ENCODE measurements at regions not wholly inside any gene's neighbourhood (a gene's known extent, or its start where the extent isn't known, plus 50 kb on each side); places are given as distances from the start of the nearest gene placed in this dataset.

- H4K20me1 ChIP-seq (replicated peaks; ENCODE audit: control insufficient read depth, extremely low read depth, insufficient read depth, low read length), result no peaks in the 10 kb centered on the region
- no peak overlapping the region for H2AFZ ChIP-seq (ENCODE audit: low read depth, low read length)
- H3K27ac ChIP-seq (ENCODE audit: insufficient read depth, low read depth, low read length), result no peak overlapping the region
- no peaks in the 10 kb centered on the region for H3K9me1 ChIP-seq (replicated peaks; ENCODE audit: control insufficient read depth, extremely low read depth, insufficient read depth, low read length)
- ChIA-PET CTCF (interaction anchor here (1.8 kb wide), 1 partner anchor 12 kb away, joined by 5 read pairs; no protein-coding TSS in a partner anchor), POLR2A (no interaction called here)
- TF ChIP-seq CTCF (IDR thresholded peaks at IDR 0.05; ENCODE audit: extremely low read depth in 1 of 2, insufficient read depth in 1 of 2, low read depth in 1 of 2, low read length in 2 of 2), result no peak
- no peak for TF ChIP-seq MYC (IDR thresholded peaks at IDR 0.05; ENCODE audit: low read depth, low read length)
- no peak for FAIRE-seq
- no TSS peak for BruUV-seq (replicated peaks)
- no peak overlapping the region for H3K4me3 ChIP-seq (replicated peaks in 1 of 3; ENCODE audit: insufficient read depth in 1 of 3, low read depth in 1 of 3, low read length in 3 of 3)
- H3K4me1 ChIP-seq (ENCODE audit: control insufficient read depth, extremely low read depth, insufficient read depth, low read length), result no peaks in the 10 kb centered on the region
- peaks cover 3% of the 10 kb centered on the region for H3K9me3 ChIP-seq (replicated peaks; ENCODE audit: control insufficient read depth, insufficient read depth, low read length)
- dilution Hi-C loops (cut with MboI; ENCODE audit: extremely low pct_ligation_motif_present, low sequenced_read_pairs) (no loop called here), intact Hi-C loops (cut with micrococcal nuclease) (no loop called here)
- H3K9ac ChIP-seq (replicated peaks; ENCODE audit: extremely low read depth, insufficient read depth, low read length), result no peak overlapping the region
- H3K4me2 ChIP-seq (ENCODE audit: insufficient read depth, low read length), result no peak overlapping the region
- DNase-seq (ENCODE audit: low read depth, low spot score), result no peak
- no peaks in the 10 kb centered on the region for H3K79me2 ChIP-seq (ENCODE audit: control insufficient read depth, insufficient read depth, low read length)
- H3K27me3 ChIP-seq (ENCODE audit: control insufficient read depth in 2 of 2, insufficient read depth in 2 of 2, low read length in 2 of 2), result no peaks in the 10 kb centered on the region
- no peaks in the 10 kb centered on the region for H3K36me3 ChIP-seq (ENCODE audit: control insufficient read depth in 2 of 2, extremely low read depth in 1 of 2, insufficient read depth in 2 of 2, low read length in 2 of 2)
Measured at GRCh38 chr3:22506871-22507270, 696.3 kb upstream of the UBE2E2 start.

GRCh38 chr3:22507709-22508108 is 695.4 kb upstream of the UBE2E2 start:
- dilution Hi-C loops (cut with MboI; ENCODE audit: extremely low pct_ligation_motif_present, low sequenced_read_pairs), result no loop called here

More at GRCh38 chr3:22507709-22508108, 695.4 kb upstream of the UBE2E2 start:
- no peaks in the 10 kb centered on the region for H3K9me1 ChIP-seq (replicated peaks; ENCODE audit: control insufficient read depth, extremely low read depth, insufficient read depth, low read length)
- DNase-seq (ENCODE audit: low read depth, low spot score) (no peak), FAIRE-seq (no peak)
- H3K9ac ChIP-seq (replicated peaks; ENCODE audit: extremely low read depth, insufficient read depth, low read length), result no peak overlapping the region
- no peaks in the 10 kb centered on the region for H4K20me1 ChIP-seq (replicated peaks; ENCODE audit: control insufficient read depth, extremely low read depth, insufficient read depth, low read length)
- intact Hi-C loops (cut with micrococcal nuclease), result no loop called here
- no TSS peak for BruUV-seq (replicated peaks)
- H2AFZ ChIP-seq (ENCODE audit: low read depth, low read length), result no peak overlapping the region
- no peaks in the 10 kb centered on the region for H3K36me3 ChIP-seq (ENCODE audit: control insufficient read depth in 2 of 2, extremely low read depth in 1 of 2, insufficient read depth in 2 of 2, low read length in 2 of 2)
- no peak overlapping the region for H3K27ac ChIP-seq (ENCODE audit: insufficient read depth, low read depth, low read length)
- no peak overlapping the region for H3K4me2 ChIP-seq (ENCODE audit: insufficient read depth, low read length)
- no peak overlapping the region for H3K4me3 ChIP-seq (replicated peaks in 1 of 3; ENCODE audit: insufficient read depth in 1 of 3, low read depth in 1 of 3, low read length in 3 of 3)
- H3K4me1 ChIP-seq (ENCODE audit: control insufficient read depth, extremely low read depth, insufficient read depth, low read length), result no peaks in the 10 kb centered on the region
- no peaks in the 10 kb centered on the region for H3K27me3 ChIP-seq (ENCODE audit: control insufficient read depth in 2 of 2, insufficient read depth in 2 of 2, low read length in 2 of 2)
- TF ChIP-seq MAX (IDR thresholded peaks at IDR 0.05; ENCODE audit: insufficient read depth, insufficient read length) (no peak), JUN (IDR thresholded peaks at IDR 0.05; ENCODE audit: borderline replicate concordance, insufficient read depth, insufficient read length, low read depth) (no peak), POLR2A (IDR thresholded peaks at IDR 0.05; ENCODE audit: low read depth, low read length) (no peak), POLR2AphosphoS5 (IDR thresholded peaks at IDR 0.05; ENCODE audit: insufficient read depth, low read depth, low read length) (no peak), MYC (IDR thresholded peaks at IDR 0.05; ENCODE audit: low read depth, low read length) (no peak), FOS (IDR thresholded peaks at IDR 0.05; ENCODE audit: borderline replicate concordance, insufficient read depth, low read length) (no peak), EZH2 (IDR thresholded peaks at IDR 0.05; ENCODE audit: borderline replicate concordance, low read depth, low read length, severe bottlenecking) (no peak), GATA2 (IDR thresholded peaks at IDR 0.05; ENCODE audit: insufficient read depth, insufficient read length, low read depth, low read length) (no peak), CTCF (IDR thresholded peaks at IDR 0.05; ENCODE audit: extremely low read depth in 1 of 2, insufficient read depth in 1 of 2, low read depth in 1 of 2, low read length in 2 of 2) (no peak)
- POLR2A ChIA-PET, result no interaction called here
- H3K9me3 ChIP-seq (replicated peaks; ENCODE audit: control insufficient read depth, insufficient read depth, low read length), result peaks cover 3% of the 10 kb centered on the region
- CTCF ChIA-PET, result interaction anchor here (1.8 kb wide), 1 partner anchor 11 kb away, joined by 5 read pairs; no protein-coding TSS in a partner anchor
- H3K79me2 ChIP-seq (ENCODE audit: control insufficient read depth, insufficient read depth, low read length), result no peaks in the 10 kb centered on the region

Measured in endothelial cell of umbilical vein (primary cell).